Left ventricle myocardium inferior (tissue), 1 donor: ENCODE measurements at regions not wholly inside any gene's neighbourhood (a gene's known extent, or its start where the extent isn't known, plus 50 kb on each side); places are given as distances from the start of the nearest gene placed in this dataset.

Source experiments
- DNase-seq: peaks from one replicate; pipeline ENCODE4 v3.0.0-alpha.2; 2020
- H3K27ac ChIP-seq: fragments of 200-600 bp; replicated peaks from 2 replicates; pipeline ENCODE4 v1.8.0; 2021
- H3K27me3 ChIP-seq: fragments of 200-600 bp; 2 replicates; pipeline ENCODE4 v1.8.0; 2021; ENCODE audit warnings: low read depth
- H3K36me3 ChIP-seq: fragments of 200-600 bp; 2 replicates; pipeline ENCODE4 v1.8.0; 2021
- H3K4me1 ChIP-seq: fragments of 200-600 bp; 2 replicates; pipeline ENCODE4 v1.8.0; 2021
- H3K4me3 ChIP-seq: fragments of 200-600 bp; 2 replicates; pipeline ENCODE4 v1.8.0; 2021; ENCODE audit warnings: mild to moderate bottlenecking, moderate library complexity
- H3K9me3 ChIP-seq: fragments of 200-600 bp; replicated peaks from 2 replicates; pipeline ENCODE4 v1.8.0; 2021
- CTCF ChIP-seq: fragments of 200-600 bp; IDR thresholded peaks from 2 replicates; pipeline ENCODE4 v1.8.0; 2021; ENCODE audit warnings: antibody characterized with exemption, mild to moderate bottlenecking, borderline replicate concordance
- intact Hi-C: fragments of 100-400 bp; cut with micrococcal nuclease; formaldehyde crosslinking; loops from one replicate; pipeline ENCODE4 v1.11.0; 2022
- donor health status: DM: no; HTN: yes; CAD: no; lungs with severe emphysema.

DNA sequence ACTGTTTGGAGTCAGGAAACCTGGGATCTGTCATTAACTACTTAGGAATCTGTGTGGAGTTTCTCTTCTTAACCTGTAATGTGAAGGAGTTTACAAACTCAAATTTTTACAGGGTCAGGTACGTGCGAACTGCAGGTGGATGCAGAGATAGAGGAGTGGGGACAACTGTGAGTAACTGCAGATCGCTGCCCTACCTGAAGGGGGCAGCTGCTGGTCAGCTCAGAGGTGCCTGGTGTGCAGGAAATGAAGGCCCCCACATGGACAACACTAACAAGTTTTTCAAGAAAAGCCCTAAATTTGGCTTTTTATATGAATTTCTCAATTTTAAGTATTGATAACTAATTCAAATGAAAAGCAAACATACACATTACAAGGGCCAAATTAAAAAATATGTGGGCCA, 380.0 kb downstream of the REEP3 start:
- Histone ChIP-seq H3K27me3 (peaks cover 3% of the 10 kb centered on the region), H3K27ac (no peak overlapping the region), H3K36me3 (no peaks in the 10 kb centered on the region), H3K4me3 (no peak overlapping the region), H3K4me1 (no peaks in the 10 kb centered on the region), H3K9me3 (peaks cover 7% of the 10 kb centered on the region)
- TF ChIP-seq CTCF = no peak
- intact Hi-C loops = no loop called here
- no peak for DNase-seq

DNA sequence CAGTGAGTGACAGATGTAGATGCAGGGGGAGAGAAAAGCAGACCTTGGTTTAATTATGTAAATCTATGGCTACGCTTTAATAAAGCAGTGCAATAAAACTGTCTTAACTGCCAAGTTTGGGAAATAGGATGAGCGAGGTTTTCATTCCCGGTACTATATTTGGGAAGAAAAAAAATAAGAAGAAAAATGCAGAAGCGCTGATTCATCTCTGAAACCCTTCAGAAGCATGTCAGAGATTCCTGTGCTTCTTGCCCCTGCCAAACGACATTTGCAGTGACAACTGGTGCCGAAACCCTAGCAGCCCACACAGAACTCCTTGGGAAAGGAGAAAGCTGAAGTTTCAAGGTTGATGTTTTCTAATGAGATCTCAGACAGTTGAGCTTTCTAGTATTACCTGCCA, 380.7 kb downstream of the REEP3 start:
- Histone ChIP-seq H3K4me1 (no peaks in the 10 kb centered on the region), H3K27me3 (peaks cover 3% of the 10 kb centered on the region), H3K4me3 (no peak overlapping the region), H3K9me3 (peaks cover 7% of the 10 kb centered on the region), H3K36me3 (no peaks in the 10 kb centered on the region), H3K27ac (no peak overlapping the region)
- intact Hi-C loops = no loop called here
- TF ChIP-seq CTCF = no peak
- no peak for DNase-seq

DNA sequence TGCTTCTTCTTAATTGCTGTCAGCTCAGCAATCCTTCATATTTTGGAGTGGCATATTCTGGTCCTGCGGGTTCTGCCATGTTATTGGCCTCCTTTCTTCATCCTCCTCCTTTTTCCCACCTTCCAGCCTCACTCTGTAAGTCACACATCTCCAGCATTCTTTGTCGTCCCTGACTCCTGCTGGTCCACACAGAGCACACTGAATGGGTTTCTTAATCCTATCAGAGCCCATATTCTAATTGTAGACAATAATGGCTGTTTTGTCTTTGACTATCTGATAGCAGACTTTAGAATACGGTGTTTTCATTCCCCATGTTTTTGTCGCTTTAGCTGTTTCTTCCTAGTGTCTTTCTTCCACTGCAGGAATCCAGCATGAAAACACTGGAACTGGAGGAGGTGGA, 389.6 kb downstream of the REEP3 start:
- Histone ChIP-seq H3K4me1 (no peaks in the 10 kb centered on the region), H3K9me3 (no peaks in the 10 kb centered on the region), H3K4me3 (no peak overlapping the region), H3K27me3 (peaks cover 10% of the 10 kb centered on the region), H3K36me3 (no peaks in the 10 kb centered on the region), H3K27ac (no peak overlapping the region)
- intact Hi-C loops = no loop called here
- TF ChIP-seq CTCF = no peak
- no peak for DNase-seq

DNA sequence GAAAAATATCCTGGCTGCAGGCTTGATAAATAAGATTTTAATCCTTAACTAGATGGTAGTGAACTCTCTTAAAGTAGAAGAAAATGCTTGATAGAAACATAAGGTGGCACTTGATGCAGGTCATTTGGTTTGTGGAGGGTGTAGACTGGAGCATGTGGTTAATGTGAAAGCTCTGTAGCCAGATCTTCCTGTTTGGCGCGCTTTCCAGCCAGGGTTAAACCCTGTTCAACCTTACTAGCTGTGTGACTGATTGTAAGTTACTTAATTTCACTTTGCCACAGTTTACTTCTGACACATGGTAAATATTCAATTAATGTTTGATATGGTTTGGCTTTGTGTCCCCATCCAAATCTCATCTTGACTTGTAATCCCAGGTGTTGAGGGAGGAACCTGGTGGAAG, 394.0 kb downstream of the REEP3 start:
- Histone ChIP-seq H3K9me3 (no peaks in the 10 kb centered on the region), H3K27me3 (peaks cover 6% of the 10 kb centered on the region), H3K4me1 (no peaks in the 10 kb centered on the region), H3K4me3 (no peak overlapping the region), H3K27ac (no peak overlapping the region), H3K36me3 (no peaks in the 10 kb centered on the region)
- no peak for DNase-seq
- TF ChIP-seq CTCF = no peak
- intact Hi-C loops = no loop called here

GRCh38 chr10:63917363-63917762, 396.2 kb downstream of the REEP3 start:
- no peak for DNase-seq
- H3K4me1 ChIP-seq = no peaks in the 10 kb centered on the region
- intact Hi-C loops = no loop called here
- H3K27me3 ChIP-seq = peaks cover 6% of the 10 kb centered on the region
- no peak overlapping the region for H3K4me3 ChIP-seq
- TF ChIP-seq CTCF = no peak
- no peaks in the 10 kb centered on the region for H3K9me3 ChIP-seq
- no peaks in the 10 kb centered on the region for H3K36me3 ChIP-seq
- no peak overlapping the region for H3K27ac ChIP-seq
